Stimulated activated CD4-positive, alpha-beta T cell treated with anti-CD3 and anti-CD28 coated beads, TNF-alpha, amount 100 ng/mL, for 1 hour (primary cell): ENCODE measurements at regions not wholly inside any gene's neighbourhood (a gene's known extent, or its start where the extent isn't known, plus 50 kb on each side); places are given as distances from the start of the nearest gene placed in this dataset.

Experiments used
- DNase-seq, 3 donors: peaks; one replicate each; pipeline ENCODE4 v3.0.0-alpha.2; 2020; ENCODE audit warnings: low read depth in 3 of 3, low spot score in 1 of 3

DNA sequence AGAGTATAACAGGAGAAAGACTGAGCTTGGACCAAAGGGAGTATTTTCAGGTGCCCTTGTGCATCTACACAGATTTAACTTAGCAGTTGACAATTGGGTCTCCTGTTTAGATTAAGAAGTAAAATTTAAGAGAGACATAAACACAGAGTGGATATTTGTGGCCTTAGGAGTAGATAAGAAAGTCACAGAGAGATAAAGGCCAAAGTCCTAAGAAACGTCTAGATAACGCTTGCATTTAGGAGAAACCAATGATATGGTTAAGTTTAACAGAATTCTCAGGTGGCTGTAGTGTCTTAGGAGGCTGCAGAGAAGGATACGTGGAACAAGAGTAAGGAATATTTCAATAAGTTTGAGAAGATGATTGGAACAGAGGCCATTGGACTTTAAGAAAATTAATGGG, 155.0 kb upstream of the DAB2 start:
- DNase-seq: no peak

DNA sequence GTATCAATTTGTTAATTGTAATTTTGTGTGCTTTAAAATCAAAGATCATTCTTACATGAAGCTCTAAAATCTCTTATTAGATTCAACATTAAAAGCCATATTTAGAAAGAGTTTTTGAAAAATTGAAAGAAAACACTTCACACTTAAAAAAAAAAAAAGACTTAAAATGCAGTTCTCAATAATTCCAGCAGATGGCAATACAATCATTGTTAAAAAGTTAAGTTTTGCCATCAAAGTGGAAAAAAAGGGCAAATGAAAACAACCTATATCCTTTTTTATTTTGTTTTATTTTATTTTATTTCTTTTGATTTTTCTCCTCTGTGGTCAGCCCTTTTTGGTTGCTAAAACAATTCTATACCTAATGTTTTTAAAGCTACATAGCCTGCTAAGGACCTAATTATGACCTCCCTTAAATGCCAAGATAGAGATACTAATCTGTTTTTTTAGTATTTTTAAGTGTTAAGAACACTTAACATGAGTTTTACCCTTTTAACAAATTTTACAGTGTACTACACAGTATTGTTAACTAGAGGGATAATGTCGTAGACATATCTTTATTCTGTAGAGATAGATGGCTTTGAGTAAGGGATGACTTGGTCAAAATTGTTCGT, 154.2 kb upstream of the DAB2 start:
- no peak for DNase-seq

GRCh38 chr5:39577529-39577928, 152.7 kb upstream of the DAB2 start:
- no peak for DNase-seq

DNA sequence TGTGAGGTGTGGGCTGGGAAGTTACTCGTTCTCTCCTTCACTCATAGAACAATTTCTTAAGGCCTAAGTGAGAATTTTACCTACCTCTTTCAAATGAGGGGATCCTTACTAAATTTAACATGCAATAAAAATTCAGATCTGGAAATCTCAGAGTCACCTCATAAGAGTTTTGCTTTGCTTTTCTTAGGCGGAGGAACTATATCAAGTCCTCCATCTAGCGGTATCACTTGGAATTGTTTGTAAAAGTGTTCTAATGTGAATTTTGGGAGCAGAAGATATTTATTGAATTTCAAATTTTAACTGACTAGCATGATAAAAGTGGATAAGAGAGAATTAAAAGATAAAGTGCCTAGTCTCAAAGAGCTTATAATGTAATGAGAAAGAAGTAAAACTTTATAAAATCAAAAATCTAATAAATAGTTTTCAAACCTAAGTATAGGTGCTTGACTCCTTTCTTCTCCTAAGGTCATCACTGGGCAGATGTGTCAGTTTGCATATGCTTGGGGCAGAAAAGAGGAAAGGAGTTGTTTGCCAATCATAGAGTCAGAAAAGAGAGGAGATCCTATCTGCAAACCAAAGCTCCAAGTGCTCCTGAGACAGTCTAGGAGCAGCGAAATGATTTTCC, 145.7 kb upstream of the DAB2 start:
- DNase-seq: no peak

DNA sequence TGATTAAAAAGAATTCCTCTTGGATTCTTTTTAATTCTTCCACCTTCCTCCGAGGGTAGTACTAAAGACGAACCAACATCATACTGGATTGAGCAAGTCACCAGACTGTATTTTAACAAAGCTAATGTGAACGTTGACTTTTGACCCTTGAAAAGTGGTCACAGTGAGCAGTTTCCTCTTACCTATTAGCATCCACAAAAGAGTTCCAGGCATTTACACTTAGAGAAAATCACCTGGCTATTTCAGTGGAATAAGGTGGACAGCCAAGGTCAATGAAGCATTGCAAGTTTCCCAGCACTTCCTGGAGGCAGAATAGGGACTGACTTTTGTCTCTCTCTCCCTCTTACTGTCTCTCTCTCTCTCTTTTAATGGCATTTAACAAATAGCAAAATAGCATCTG, 145.1 kb upstream of the DAB2 start:
- DNase-seq: no peak

- DNase-seq: no peak
Observed at GRCh38 chr5:39566891-39567290, 142.1 kb upstream of the DAB2 start.

DNA sequence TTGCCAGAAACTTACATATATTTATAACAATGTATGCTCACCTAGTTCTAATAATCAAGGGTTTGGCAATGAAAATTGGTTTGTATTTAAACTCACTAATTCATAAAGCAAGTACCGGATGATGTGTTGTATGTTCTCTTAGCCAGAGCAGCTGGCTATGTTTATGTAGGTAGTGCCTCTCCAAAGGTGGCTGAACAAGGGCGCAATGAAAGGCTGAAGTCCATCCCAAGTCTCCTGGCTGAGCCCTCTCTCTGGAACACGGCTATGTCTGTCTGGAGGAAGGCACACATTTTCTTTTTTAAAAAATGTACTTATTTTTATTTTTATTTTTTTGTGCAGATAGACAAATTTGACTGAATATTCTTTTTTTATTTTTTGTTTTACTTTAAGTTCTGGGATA, 141.2 kb upstream of the DAB2 start:
- DNase-seq: no peak

GRCh38 chr5:39561421-39561820, 136.6 kb upstream of the DAB2 start:
- no peak for DNase-seq

DNA sequence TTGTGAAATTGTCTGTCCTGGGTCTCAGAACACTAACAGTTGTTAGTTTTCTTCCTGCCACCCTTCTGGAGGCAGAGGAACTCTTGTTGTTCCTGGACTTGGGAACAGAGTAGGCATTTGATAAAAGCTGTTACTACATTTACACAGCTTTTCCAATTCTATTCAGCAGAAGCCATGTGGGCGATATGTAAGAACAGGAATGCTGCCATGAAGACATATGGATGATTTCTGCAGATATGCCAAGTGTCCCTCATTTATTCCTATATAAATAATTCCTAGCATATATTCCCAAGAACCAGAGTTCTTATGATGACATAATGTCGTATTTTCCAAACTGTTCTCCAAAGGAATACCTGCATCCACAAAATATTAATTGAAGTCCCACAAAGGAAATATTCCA, 135.9 kb upstream of the DAB2 start:
- no peak for DNase-seq

DNA sequence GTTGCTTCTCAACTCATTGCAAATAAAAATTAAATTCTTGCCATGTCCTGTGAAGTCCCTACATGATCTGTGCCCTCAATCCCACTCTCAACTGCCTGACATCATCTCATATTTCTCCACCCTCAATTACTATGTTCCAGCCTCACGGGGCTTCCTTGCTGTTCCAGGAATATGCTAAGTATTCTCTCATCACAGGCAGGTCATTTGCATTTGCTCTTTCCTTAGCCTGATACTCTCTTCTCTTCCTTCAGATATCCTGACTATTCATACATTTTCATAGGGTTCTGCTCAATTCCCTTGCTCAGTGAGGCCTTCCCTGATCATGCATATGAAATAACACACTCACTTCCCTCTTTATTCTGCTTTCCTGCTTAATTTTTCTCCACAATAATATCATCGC, 135.1 kb upstream of the DAB2 start:
- DNase-seq: no peak

DNA sequence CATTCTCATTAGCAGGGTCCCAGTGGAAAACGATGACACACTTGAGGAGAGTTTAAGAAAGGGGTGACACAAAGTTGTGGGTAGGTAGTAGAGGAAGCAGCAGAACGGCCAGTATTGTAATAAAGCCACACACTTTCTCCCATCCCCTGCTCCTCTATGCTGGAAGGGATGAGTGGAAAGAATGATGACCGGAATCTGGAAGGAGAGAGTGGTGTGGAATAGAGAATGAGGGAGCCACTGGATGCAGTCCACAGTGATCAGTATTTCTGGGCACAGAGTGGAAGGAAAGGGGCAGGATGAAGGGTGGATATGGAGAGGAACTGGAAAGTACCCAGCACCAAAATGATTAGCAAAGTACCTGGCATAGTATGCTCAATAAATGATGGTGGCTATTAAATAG, 133.8 kb upstream of the DAB2 start:
- DNase-seq: no peak

- DNase-seq: no peak
Observed at GRCh38 chr5:39555788-39556187, 131.0 kb upstream of the DAB2 start.

DNA sequence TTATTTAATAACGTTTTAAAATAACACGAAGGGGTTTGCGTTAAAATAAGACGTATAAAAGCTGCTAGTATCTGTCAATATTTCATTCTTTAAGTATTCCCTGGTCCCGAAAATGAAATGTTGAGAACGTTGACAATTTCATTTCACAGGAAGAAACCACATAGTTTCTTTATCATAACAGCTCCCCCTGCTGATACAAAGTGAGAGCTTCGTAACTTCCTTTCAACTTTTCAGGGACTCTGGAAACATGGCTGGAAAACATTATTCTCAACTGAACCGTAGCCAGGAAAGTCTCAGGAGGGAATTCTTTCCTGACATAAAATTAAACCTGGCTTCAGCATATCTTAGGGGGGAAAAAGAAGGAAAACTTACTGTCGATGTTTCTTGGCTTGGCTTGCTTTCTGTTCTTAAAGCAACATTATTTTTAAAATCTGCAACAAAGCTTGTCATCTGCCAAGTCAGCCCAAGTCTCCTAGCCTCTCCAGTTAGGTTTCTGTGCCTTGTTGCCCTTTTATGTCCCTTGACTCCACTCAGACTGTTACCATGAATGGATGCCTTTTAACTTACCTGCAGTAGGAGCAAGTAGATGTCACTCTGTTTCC, 122.9 kb upstream of the DAB2 start:
- DNase-seq: no peak

- DNase-seq: no peak
Observed at GRCh38 chr5:39544941-39545340, 120.2 kb upstream of the DAB2 start.

GRCh38 chr5:39543335-39543734, 118.6 kb upstream of the DAB2 start:
- DNase-seq: no peak

GRCh38 chr5:39542511-39543285, 117.9 kb upstream of the DAB2 start:
- no peak for DNase-seq

DNA sequence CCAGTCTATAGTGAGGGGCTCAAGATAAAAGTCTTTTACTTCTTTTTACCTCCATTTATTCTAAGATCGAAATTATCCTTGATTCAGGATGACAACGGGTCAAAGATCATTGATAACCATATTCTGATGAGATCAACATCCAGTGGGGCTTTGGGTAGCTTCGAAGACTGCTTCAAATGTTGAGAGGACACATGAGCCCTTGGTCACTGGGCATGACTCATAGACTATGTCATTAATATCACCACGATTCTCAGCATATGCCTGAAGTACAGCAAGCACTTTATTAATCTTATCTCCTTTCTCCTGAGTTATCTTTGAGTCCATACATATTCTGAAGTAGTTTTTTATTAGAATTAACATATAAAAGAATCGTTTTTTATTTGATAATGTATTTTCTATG, 117.1 kb upstream of the DAB2 start:
- no peak for DNase-seq

DNA sequence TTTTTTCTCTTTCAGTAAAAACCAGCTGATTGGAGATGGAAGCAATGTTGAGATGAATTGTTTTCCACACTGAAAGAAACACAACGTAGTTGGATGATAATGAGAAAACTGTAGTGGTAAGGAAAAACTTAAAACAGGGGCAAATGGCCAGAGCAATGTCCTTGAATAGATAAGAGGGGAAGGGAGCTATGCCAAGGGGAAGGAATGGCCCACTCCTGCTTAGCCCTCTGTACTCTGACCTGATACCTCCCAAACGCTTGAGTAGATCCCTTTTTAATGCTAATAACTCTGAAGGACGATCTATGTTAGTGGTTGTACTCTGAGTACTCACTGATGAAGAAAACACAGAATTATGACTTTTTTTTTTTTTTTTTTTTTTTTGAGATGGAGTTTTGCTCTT, 114.7 kb upstream of the DAB2 start:
- no peak for DNase-seq

DNA sequence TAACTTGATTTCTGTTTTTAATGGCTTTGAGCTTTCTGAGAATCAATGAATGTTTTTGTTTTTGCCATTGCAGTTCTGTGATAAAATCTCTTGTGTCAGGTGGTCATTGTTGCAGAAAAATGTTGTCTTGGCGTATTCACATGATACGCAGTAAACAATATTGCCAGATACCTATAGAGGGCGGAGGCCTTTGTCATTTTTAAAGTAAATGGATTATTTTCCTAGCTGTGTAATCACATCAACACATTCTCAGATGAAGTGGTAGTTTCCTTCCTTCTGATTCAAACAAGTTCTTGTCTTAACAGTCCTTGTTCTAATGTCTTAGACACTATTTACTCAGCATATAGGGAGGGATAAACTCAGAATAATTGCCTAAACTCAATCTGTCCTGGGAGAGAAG, 109.9 kb upstream of the DAB2 start:
- no peak for DNase-seq

DNA sequence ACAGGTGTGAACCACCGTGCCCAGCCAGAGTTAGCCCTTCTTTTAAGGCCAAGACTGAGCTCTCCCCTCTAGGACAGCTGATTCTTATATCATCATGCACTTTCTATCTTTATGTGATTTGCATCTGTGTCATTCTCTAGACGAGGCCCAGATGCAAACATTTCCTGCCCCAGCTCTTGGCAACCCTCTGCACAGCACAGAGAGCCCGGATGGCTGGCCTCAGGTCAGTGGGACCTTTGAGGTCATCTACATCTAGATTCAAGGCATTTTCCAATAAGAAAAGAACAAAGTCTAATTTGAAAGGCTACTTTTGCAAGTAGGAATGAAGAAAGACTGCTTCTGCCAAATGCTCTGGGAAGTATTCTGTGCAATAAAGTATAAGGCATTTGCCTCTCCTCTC, 109.0 kb upstream of the DAB2 start:
- no peak for DNase-seq

GRCh38 chr5:39532511-39532910, 107.7 kb upstream of the DAB2 start:
- no peak for DNase-seq

- no peak for DNase-seq
Observed at GRCh38 chr5:39531306-39531705, 106.5 kb upstream of the DAB2 start.
